GM12878 (cell line): ENCODE measurements at regions not wholly inside any gene's neighbourhood (a gene's known extent, or its start where the extent isn't known, plus 50 kb on each side); places are given as distances from the start of the nearest gene placed in this dataset.

Experiments
- ATAC-seq: fragments of 200-7000 bp; cut with Tn5 transposase; 3 replicates; pipeline ENCODE4 v1.9.1; 2020; ENCODE audit warnings: mild to moderate bottlenecking, moderate library complexity
- BruUV-seq: library from RNA; stranded (reverse); fragments of 400-500 nt; replicated peaks from 2 replicates; lab custom pipeline; 2021; lab: Mats Ljungman, UMichigan
- CTCF ChIA-PET: fragments of 300-600 bp; sonication (Branson Sonifier 250); formaldehyde crosslinking; extraction: SDS; loops from one replicate; lab custom pipeline; 2021; ENCODE audit warnings: inconsistent platforms; lab: Yijun Ruan, JAX
- POLR2A ChIA-PET: fragments of 350-600 bp; formaldehyde crosslinking; extraction: SDS; loops from one replicate; lab custom pipeline; 2021; ENCODE audit warnings: inconsistent platforms; lab: Charles Lee
- RAD21 ChIA-PET: fragments of 300-600 bp; sonication (Branson Sonifier 250); formaldehyde crosslinking; loops from one replicate; lab custom pipeline; 2023; ENCODE audit warnings: antibody characterized with exemption; ENCODE audit not compliant: unreplicated experiment; lab: Charles Lee
- SMC1A ChIA-PET: fragments of 300-600 bp; sonication (Branson Sonifier 250); formaldehyde crosslinking; loops from one replicate; lab custom pipeline; 2023; ENCODE audit not compliant: unreplicated experiment, uncharacterized antibody; lab: Charles Lee
- DNase-seq: peaks from one replicate; pipeline ENCODE4 v3.0.0-alpha.2; 2011; ENCODE audit warnings: low read depth, low spot score
- FAIRE-seq: peaks from 3 replicates; lab custom pipeline; 2011; peaks lifted over from hg19 to GRCh38; lab: Jason Lieb, UNC
- H2AFZ ChIP-seq: 2 replicates; pipeline ENCODE4 v1.6.0; 2011; ENCODE audit warnings: low read depth, low read length, control low read depth; ENCODE audit not compliant: control insufficient read depth
- H3K27ac ChIP-seq: 2 replicates; pipeline ENCODE4 v1.5.1; 2011; ENCODE audit warnings: control low read depth; ENCODE audit not compliant: control insufficient read depth, insufficient read depth
- H3K27me3 ChIP-seq, 2 experiments: replicated peaks in 1 of 2; 2 replicates each; pipeline versions ENCODE4 v1.6.0 to v1.6.1; 2011; ENCODE audit warnings: low read length in 1 of 2; ENCODE audit not compliant: control insufficient read depth in 2 of 2, insufficient read depth in 2 of 2
- H3K36me3 ChIP-seq, 2 experiments: 2 replicates each; pipeline ENCODE4 v1.5.1; 2011; ENCODE audit warnings: low read length in 1 of 2; ENCODE audit not compliant: control insufficient read depth in 2 of 2, insufficient read depth in 2 of 2
- H3K4me1 ChIP-seq: 2 replicates; pipeline ENCODE4 v1.6.1; 2011; ENCODE audit warnings: mild to moderate bottlenecking, low read length, moderate library complexity, mixed read lengths; ENCODE audit not compliant: control insufficient read depth, insufficient read depth
- H3K4me2 ChIP-seq: 2 replicates; pipeline ENCODE4 v1.6.0; 2011; ENCODE audit warnings: control low read depth; ENCODE audit not compliant: control insufficient read depth, insufficient read depth
- H3K4me3 ChIP-seq: fragments of 200-600 bp; sonication (generic); 2 replicates; pipeline ENCODE4 v1.5.1; 2016
- H3K79me2 ChIP-seq: 2 replicates; pipeline ENCODE4 v1.6.0; 2011; ENCODE audit warnings: low read length; ENCODE audit not compliant: control insufficient read depth, insufficient read depth
- H3K9ac ChIP-seq: 2 replicates; pipeline ENCODE4 v1.8.0; 2011; ENCODE audit warnings: low read length, control low read depth, mixed read lengths; ENCODE audit not compliant: control insufficient read depth, insufficient read depth
- H3K9me3 ChIP-seq: replicated peaks from 3 replicates; pipeline ENCODE4 v1.5.1; 2011; ENCODE audit warnings: mild to moderate bottlenecking, low read length; ENCODE audit not compliant: control insufficient read depth, insufficient read depth
- H4K20me1 ChIP-seq: 2 replicates; pipeline ENCODE4 v1.6.0; 2011; ENCODE audit not compliant: control insufficient read depth, insufficient read depth
- BACH1 ChIP-seq: fragments of 450-650 bp; IDR thresholded peaks from 2 replicates; pipeline ENCODE4 v1.6.1; 2017; ENCODE audit warnings: mild to moderate bottlenecking, borderline replicate concordance
- BCL11A ChIP-seq: IDR thresholded peaks from 2 replicates; pipeline ENCODE4 v1.6.1; 2011; ENCODE audit warnings: low read depth, low read length
- CHD2 ChIP-seq: IDR thresholded peaks from 2 replicates; pipeline ENCODE4 v1.6.1; 2011; ENCODE audit warnings: low read depth, low read length, improper control_type of control experiment, borderline replicate concordance
- CHD4 ChIP-seq: fragments of 200-600 bp; sonication (generic); IDR thresholded peaks from 2 replicates; pipeline ENCODE4 v1.6.1; 2016; ENCODE audit warnings: mild to moderate bottlenecking
- EED ChIP-seq: sonication (generic); IDR thresholded peaks from 2 replicates; pipeline ENCODE4 v1.6.1; 2016; ENCODE audit warnings: antibody characterized with exemption, low read depth
- JUNB ChIP-seq: IDR thresholded peaks from 2 replicates; pipeline ENCODE4 v1.6.1; 2016; ENCODE audit warnings: antibody characterized with exemption, mild to moderate bottlenecking
- LARP7 ChIP-seq: fragments of 450-650 bp; IDR thresholded peaks from 2 replicates; pipeline ENCODE4 v1.6.1; 2017; ENCODE audit warnings: mild to moderate bottlenecking
- NR2F1 ChIP-seq: fragments of 450-650 bp; conservative IDR thresholded peaks from 2 replicates; pipeline ENCODE4 v1.6.1; 2017; ENCODE audit warnings: mild to moderate bottlenecking
- SIX5 ChIP-seq: IDR thresholded peaks from 2 replicates; pipeline ENCODE4 v1.6.1; 2011; ENCODE audit warnings: mild to moderate bottlenecking, low read depth, low read length, moderate library complexity; ENCODE audit not compliant: severe bottlenecking
- SREBF1 ChIP-seq: IDR thresholded peaks from 2 replicates; pipeline ENCODE4 v1.6.1; 2012; ENCODE audit warnings: mild to moderate bottlenecking, low read length
- TCF3 ChIP-seq: IDR thresholded peaks from 2 replicates; pipeline ENCODE4 v1.6.1; 2012; ENCODE audit warnings: low read depth, mild to moderate bottlenecking, low read length, borderline replicate concordance; ENCODE audit not compliant: insufficient read depth
- YBX1 ChIP-seq: fragments of 450-650 bp; IDR thresholded peaks from 2 replicates; pipeline ENCODE4 v1.6.1; 2016; ENCODE audit warnings: antibody characterized with exemption
- ZNF217 ChIP-seq: fragments of 450-650 bp; IDR thresholded peaks from 2 replicates; pipeline ENCODE4 v1.6.1; 2017; ENCODE audit warnings: antibody characterized with exemption, mild to moderate bottlenecking
- WGBS: methylation state at CpG from one replicate; pipeline ENCODE4 v1.1.6; 2016; ENCODE audit warnings: low lambda C conversion rate; ENCODE audit not compliant: insufficient replicate concordance, insufficient coverage; ENCODE audit errors: missing lambda C conversion rate; 5-methylcytosine and 5-hydroxymethylcytosine counted together
- in situ Hi-C: fragments of 300-500 bp; cut with MboI; formaldehyde crosslinking; loops from 9 replicates; pipeline ENCODE4 v1.14.3; 2018; ENCODE audit warnings: mixed read lengths
- intact Hi-C: fragments of 100-400 bp; cut with micrococcal nuclease; formaldehyde crosslinking; loops from one replicate; pipeline ENCODE4 v1.14.2; 2022; ENCODE audit not compliant: unreplicated experiment
- TF ChIP-seq, protein P1 (sequence below): fragments of 450-650 bp; IDR thresholded peaks from 2 replicates; pipeline ENCODE4 v1.6.1; 2017; ENCODE audit warnings: mild to moderate bottlenecking, low read depth, inconsistent platforms; ENCODE audit not compliant: poor library complexity, severe bottlenecking
- TF ChIP-seq, protein P2 (sequence below): fragments of 450-650 bp; IDR thresholded peaks from 2 replicates; pipeline ENCODE4 v1.6.1; 2017; ENCODE audit warnings: mild to moderate bottlenecking
- TF ChIP-seq, protein P3 (sequence below): fragments of 450-650 bp; IDR thresholded peaks from 2 replicates; pipeline ENCODE4 v1.6.1; 2016; ENCODE audit warnings: mild to moderate bottlenecking, moderate library complexity, borderline replicate concordance

DNA sequence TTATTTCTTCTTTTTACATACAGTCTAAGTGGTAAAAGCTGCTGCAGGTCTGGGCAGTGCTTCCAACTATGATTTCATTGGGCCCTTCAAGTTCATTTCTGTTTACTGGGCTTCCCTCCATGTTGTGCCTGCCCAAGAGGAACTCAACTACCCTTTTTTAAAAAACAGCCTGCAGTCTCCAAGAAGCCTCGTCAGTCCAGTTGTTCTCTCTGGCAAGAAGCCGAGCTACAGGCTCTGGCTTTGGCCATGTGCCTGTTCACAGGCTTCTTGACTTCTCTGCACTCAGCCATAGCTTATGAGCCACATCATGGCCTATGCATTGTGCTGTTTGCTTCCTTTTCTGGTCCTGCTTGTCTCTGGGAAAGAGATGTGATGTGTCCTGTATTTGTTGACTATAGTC, 119.7 kb upstream of the PJA2 start (continued):
- TF ChIP-seq, protein P1, sequence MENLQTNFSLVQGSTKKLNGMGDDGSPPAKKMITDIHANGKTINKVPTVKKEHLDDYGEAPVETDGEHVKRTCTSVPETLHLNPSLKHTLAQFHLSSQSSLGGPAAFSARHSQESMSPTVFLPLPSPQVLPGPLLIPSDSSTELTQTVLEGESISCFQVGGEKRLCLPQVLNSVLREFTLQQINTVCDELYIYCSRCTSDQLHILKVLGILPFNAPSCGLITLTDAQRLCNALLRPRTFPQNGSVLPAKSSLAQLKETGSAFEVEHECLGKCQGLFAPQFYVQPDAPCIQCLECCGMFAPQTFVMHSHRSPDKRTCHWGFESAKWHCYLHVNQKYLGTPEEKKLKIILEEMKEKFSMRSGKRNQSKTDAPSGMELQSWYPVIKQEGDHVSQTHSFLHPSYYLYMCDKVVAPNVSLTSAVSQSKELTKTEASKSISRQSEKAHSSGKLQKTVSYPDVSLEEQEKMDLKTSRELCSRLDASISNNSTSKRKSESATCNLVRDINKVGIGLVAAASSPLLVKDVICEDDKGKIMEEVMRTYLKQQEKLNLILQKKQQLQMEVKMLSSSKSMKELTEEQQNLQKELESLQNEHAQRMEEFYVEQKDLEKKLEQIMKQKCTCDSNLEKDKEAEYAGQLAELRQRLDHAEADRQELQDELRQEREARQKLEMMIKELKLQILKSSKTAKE = no peak
- no peak for TF ChIP-seq SIX5
- TF ChIP-seq BACH1 = no peak
- TF ChIP-seq, all 136 proteins: peak for 0

DNA sequence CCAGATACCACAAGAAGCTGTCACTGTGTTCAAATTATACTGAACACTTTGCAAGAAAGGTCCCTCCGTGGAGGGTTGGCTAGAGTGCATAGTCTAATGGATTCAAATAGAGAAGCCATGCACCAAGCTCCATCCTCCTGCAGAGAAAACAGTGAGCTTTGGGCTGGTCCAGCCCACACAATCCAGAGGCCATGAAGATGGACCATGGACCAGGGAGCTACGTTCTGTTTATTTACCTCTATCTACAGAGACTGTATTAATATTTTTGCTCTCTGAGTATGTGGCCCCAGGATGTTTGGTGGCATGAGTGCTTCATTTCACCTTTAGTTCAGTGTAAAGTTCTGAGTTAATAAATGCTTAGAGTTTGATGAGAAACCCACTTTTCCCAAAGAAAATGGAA, 114.8 kb upstream of the PJA2 start:
- H3K27ac ChIP-seq = no peak overlapping the region
- H3K4me3 ChIP-seq = no peak overlapping the region
- BruUV-seq = no TSS peak
- in situ Hi-C loops (no loop called here), intact Hi-C loops (no loop called here)
- no peaks in the 10 kb centered on the region for H3K79me2 ChIP-seq
- CTCF ChIA-PET = no interaction called here
- no peak for ATAC-seq
- H2AFZ ChIP-seq = no peak overlapping the region
- no peaks in the 10 kb centered on the region for H3K36me3 ChIP-seq
- SMC1A ChIA-PET = no interaction called here
- H3K4me2 ChIP-seq = no peak overlapping the region
- no peaks in the 10 kb centered on the region for H3K4me1 ChIP-seq
- H4K20me1 ChIP-seq = no peaks in the 10 kb centered on the region
- DNase-seq = no peak
- FAIRE-seq = no peak
- POLR2A ChIA-PET = no interaction called here
- no peak overlapping the region for H3K9ac ChIP-seq
- no peaks in the 10 kb centered on the region for H3K27me3 ChIP-seq
- RAD21 ChIA-PET = no interaction called here
- 9% methylated on average over 2 of the region's 2 CpGs for WGBS
- H3K9me3 ChIP-seq = no peaks in the 10 kb centered on the region
- TF ChIP-seq LARP7 (no peak), JUNB (no peak), SREBF1 (no peak), NR2F1 (no peak), TCF3 (no peak), ZNF217 (no peak), YBX1 (no peak), BCL11A (no peak), EED (no peak), CHD4 (no peak), CHD2 (no peak)
- TF ChIP-seq, protein P2, sequence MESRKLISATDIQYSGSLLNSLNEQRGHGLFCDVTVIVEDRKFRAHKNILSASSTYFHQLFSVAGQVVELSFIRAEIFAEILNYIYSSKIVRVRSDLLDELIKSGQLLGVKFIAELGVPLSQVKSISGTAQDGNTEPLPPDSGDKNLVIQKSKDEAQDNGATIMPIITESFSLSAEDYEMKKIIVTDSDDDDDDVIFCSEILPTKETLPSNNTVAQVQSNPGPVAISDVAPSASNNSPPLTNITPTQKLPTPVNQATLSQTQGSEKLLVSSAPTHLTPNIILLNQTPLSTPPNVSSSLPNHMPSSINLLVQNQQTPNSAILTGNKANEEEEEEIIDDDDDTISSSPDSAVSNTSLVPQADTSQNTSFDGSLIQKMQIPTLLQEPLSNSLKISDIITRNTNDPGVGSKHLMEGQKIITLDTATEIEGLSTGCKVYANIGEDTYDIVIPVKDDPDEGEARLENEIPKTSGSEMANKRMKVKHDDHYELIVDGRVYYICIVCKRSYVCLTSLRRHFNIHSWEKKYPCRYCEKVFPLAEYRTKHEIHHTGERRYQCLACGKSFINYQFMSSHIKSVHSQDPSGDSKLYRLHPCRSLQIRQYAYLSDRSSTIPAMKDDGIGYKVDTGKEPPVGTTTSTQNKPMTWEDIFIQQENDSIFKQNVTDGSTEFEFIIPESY = no peak
- TF ChIP-seq, protein P3, sequence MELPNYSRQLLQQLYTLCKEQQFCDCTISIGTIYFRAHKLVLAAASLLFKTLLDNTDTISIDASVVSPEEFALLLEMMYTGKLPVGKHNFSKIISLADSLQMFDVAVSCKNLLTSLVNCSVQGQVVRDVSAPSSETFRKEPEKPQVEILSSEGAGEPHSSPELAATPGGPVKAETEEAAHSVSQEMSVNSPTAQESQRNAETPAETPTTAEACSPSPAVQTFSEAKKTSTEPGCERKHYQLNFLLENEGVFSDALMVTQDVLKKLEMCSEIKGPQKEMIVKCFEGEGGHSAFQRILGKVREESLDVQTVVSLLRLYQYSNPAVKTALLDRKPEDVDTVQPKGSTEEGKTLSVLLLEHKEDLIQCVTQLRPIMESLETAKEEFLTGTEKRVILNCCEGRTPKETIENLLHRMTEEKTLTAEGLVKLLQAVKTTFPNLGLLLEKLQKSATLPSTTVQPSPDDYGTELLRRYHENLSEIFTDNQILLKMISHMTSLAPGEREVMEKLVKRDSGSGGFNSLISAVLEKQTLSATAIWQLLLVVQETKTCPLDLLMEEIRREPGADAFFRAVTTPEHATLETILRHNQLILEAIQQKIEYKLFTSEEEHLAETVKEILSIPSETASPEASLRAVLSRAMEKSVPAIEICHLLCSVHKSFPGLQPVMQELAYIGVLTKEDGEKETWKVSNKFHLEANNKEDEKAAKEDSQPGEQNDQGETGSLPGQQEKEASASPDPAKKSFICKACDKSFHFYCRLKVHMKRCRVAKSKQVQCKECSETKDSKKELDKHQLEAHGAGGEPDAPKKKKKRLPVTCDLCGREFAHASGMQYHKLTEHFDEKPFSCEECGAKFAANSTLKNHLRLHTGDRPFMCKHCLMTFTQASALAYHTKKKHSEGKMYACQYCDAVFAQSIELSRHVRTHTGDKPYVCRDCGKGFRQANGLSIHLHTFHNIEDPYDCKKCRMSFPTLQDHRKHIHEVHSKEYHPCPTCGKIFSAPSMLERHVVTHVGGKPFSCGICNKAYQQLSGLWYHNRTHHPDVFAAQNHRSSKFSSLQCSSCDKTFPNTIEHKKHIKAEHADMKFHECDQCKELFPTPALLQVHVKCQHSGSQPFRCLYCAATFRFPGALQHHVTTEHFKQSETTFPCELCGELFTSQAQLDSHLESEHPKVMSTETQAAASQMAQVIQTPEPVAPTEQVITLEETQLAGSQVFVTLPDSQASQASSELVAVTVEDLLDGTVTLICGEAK = no peak
